ENCODE measurements at regions not wholly inside any gene's neighbourhood (a gene's known extent, or its start where the extent isn't known, plus 50 kb on each side); places are given as distances from the start of the nearest gene placed in this dataset.

- Mint-ChIP-seq H3K36me3 (ENCODE audit: insufficient read depth, unreplicated experiment) (no peaks in the 10 kb centered on the region), H3K27ac (ENCODE audit: low read depth, unreplicated experiment) (no peak overlapping the region), H3K4me3 (ENCODE audit: unreplicated experiment) (no peak overlapping the region), H3K4me1 (ENCODE audit: insufficient read depth, unreplicated experiment) (no peaks in the 10 kb centered on the region), H3K27me3 (ENCODE audit: insufficient read depth, unreplicated experiment) (no peaks in the 10 kb centered on the region), H3K9me3 (ENCODE audit: unreplicated experiment) (peaks cover 8% of the 10 kb centered on the region)
- POLR2A ChIA-PET, result no interaction called here
- no TSS peak for BruUV-seq (replicated peaks)
- TF ChIP-seq CTCF (IDR thresholded peaks at IDR 0.05; ENCODE audit: unreplicated experiment), result no peak
- CTCF ChIA-PET, result no interaction called here
- no peak for DNase-seq (ENCODE audit: unreplicated experiment)
- intact Hi-C loops (cut with micrococcal nuclease), result no loop called here
These were observed 204.1 kb upstream of the SALL1 start for GRCh38 chr16:51355195-51355594.

GRCh38 chr16:51353055-51353454 is 202.0 kb upstream of the SALL1 start:
- ChIA-PET CTCF (interaction anchor here (0.6 to 0.9 kb wide), 2 partner anchors 172 to 513 kb away, joined by 3 to 6 read pairs; no protein-coding TSS in a partner anchor), POLR2A (no interaction called here)
- BruUV-seq (replicated peaks), result no TSS peak
- peaks cover 8% of the 10 kb centered on the region for H3K9me3 Mint-ChIP-seq (ENCODE audit: unreplicated experiment)
- no peak for TF ChIP-seq CTCF (IDR thresholded peaks at IDR 0.05; ENCODE audit: unreplicated experiment)
- no peak overlapping the region for H3K4me3 Mint-ChIP-seq (ENCODE audit: unreplicated experiment)
- DNase-seq (ENCODE audit: unreplicated experiment), result no peak
- no peaks in the 10 kb centered on the region for H3K27me3 Mint-ChIP-seq (ENCODE audit: insufficient read depth, unreplicated experiment)
- intact Hi-C loops (cut with micrococcal nuclease), result no loop called here
- no peaks in the 10 kb centered on the region for H3K4me1 Mint-ChIP-seq (ENCODE audit: insufficient read depth, unreplicated experiment)
- no peaks in the 10 kb centered on the region for H3K36me3 Mint-ChIP-seq (ENCODE audit: insufficient read depth, unreplicated experiment)
- no peak overlapping the region for H3K27ac Mint-ChIP-seq (ENCODE audit: low read depth, unreplicated experiment)

- Mint-ChIP-seq H3K27me3 (ENCODE audit: insufficient read depth, unreplicated experiment) (no peaks in the 10 kb centered on the region), H3K4me3 (ENCODE audit: unreplicated experiment) (no peak overlapping the region), H3K36me3 (ENCODE audit: insufficient read depth, unreplicated experiment) (no peaks in the 10 kb centered on the region), H3K9me3 (ENCODE audit: unreplicated experiment) (peaks cover 8% of the 10 kb centered on the region), H3K27ac (ENCODE audit: low read depth, unreplicated experiment) (no peak overlapping the region), H3K4me1 (ENCODE audit: insufficient read depth, unreplicated experiment) (no peaks in the 10 kb centered on the region)
- BruUV-seq (replicated peaks), result no TSS peak
- ChIA-PET POLR2A (no interaction called here), CTCF (no interaction called here)
- TF ChIP-seq CTCF (IDR thresholded peaks at IDR 0.05; ENCODE audit: unreplicated experiment), result no peak
- no peak for DNase-seq (ENCODE audit: unreplicated experiment)
- intact Hi-C loops (cut with micrococcal nuclease), result no loop called here
These were observed 198.6 kb upstream of the SALL1 start for GRCh38 chr16:51349626-51350025.

- Mint-ChIP-seq H3K27me3 (ENCODE audit: insufficient read depth, unreplicated experiment) (no peaks in the 10 kb centered on the region), H3K4me1 (ENCODE audit: insufficient read depth, unreplicated experiment) (no peaks in the 10 kb centered on the region), H3K36me3 (ENCODE audit: insufficient read depth, unreplicated experiment) (no peaks in the 10 kb centered on the region), H3K4me3 (ENCODE audit: unreplicated experiment) (no peak overlapping the region), H3K9me3 (ENCODE audit: unreplicated experiment) (peaks cover 10% of the 10 kb centered on the region), H3K27ac (ENCODE audit: low read depth, unreplicated experiment) (no peak overlapping the region)
- ChIA-PET CTCF (interaction anchor here (0.7 to 0.8 kb wide), 2 partner anchors 195 to 1470 kb away, joined by 3 to 4 read pairs; no protein-coding TSS in a partner anchor), POLR2A (no interaction called here)
- intact Hi-C loops (cut with micrococcal nuclease), result no loop called here
- DNase-seq (ENCODE audit: unreplicated experiment), result no peak
- no peak for TF ChIP-seq CTCF (IDR thresholded peaks at IDR 0.05; ENCODE audit: unreplicated experiment)
- no TSS peak for BruUV-seq (replicated peaks)
These were observed 192.3 kb upstream of the SALL1 start for GRCh38 chr16:51343411-51343810.
